ENCODE measurements at regions not wholly inside any gene's neighbourhood (a gene's known extent, or its start where the extent isn't known, plus 50 kb on each side); places are given as distances from the start of the nearest gene placed in this dataset.

DNA sequence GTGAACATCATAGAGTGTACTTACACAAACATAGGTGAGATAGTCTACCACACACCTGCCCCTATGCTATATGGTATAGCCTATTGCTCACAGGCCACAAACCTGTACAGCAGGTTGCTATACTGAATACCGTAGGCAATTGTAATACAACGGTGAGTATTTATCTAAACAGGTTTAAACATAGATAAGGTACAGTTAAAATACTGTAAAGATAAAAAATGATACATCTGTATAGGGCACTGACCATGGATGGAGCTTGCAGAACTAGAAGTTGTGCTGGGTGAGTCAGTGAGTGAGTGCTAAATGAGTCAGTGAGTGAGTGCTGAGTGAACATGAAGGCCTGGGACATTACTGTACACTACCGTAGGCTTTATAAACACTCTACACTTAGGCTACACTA, 267.0 kb upstream of the HS6ST1 start:
- H3K27ac ChIP-seq: no peak overlapping the region
- DNase-seq (ENCODE audit: low spot score in 2 of 2): no peak
- no peaks in the 10 kb centered on the region for H3K4me1 ChIP-seq
- H3K36me3 ChIP-seq: no peaks in the 10 kb centered on the region
- WGBS, 2 donors: 97 to 99% methylated on average over 3 of the region's 3 CpGs
- TF ChIP-seq EP300 (IDR thresholded peaks at IDR 0.05) (no peak), CTCF (IDR thresholded peaks at IDR 0.05) (no peak), POLR2A (IDR thresholded peaks at IDR 0.05) (no peak)
- H3K4me3 ChIP-seq: no peak overlapping the region
- peaks cover 0 to 5% (median 2%) of the 10 kb centered on the region in 4 donors for H3K9me3 ChIP-seq
- H3K27me3 ChIP-seq: no peaks in the 10 kb centered on the region

- TF ChIP-seq CTCF (IDR thresholded peaks at IDR 0.05): no peak
- TF ChIP-seq POLR2A (IDR thresholded peaks at IDR 0.05): no peak
- TF ChIP-seq EP300 (IDR thresholded peaks at IDR 0.05): no peak
- H3K36me3 ChIP-seq: no peaks in the 10 kb centered on the region
- peaks cover 0 to 5% (median 2%) of the 10 kb centered on the region in 4 donors for H3K9me3 ChIP-seq
- peaks cover 0 to 24% (median 0%) of the 10 kb centered on the region in 4 donors for H3K4me1 ChIP-seq
- no peak overlapping the region for H3K27ac ChIP-seq
- WGBS, 2 donors: 92 to 98% methylated on average over 6 of the region's 6 CpGs
- no peak for DNase-seq (ENCODE audit: low spot score in 2 of 2)
- no peaks in the 10 kb centered on the region for H3K27me3 ChIP-seq
- no peak overlapping the region for H3K4me3 ChIP-seq
Measured at GRCh38 chr2:128589681-128590080, 271.0 kb upstream of the HS6ST1 start.

- Histone ChIP-seq H3K27me3 (no peaks in the 10 kb centered on the region), H3K27ac (no peak overlapping the region), H3K4me1 (peaks cover 0 to 26% (median 0%) of the 10 kb centered on the region in 4 donors), H3K36me3 (no peaks in the 10 kb centered on the region), H3K4me3 (no peak overlapping the region), H3K9me3 (peaks cover 0 to under 1% (median under 1%) of the 10 kb centered on the region in 4 donors)
- TF ChIP-seq EP300 (IDR thresholded peaks at IDR 0.05) (no peak), CTCF (IDR thresholded peaks at IDR 0.05) (no peak), POLR2A (IDR thresholded peaks at IDR 0.05) (no peak)
- 84 to 90% methylated on average over 12 of the region's 12 CpGs for WGBS, 2 donors
- no peak for DNase-seq (ENCODE audit: low spot score in 2 of 2)
Measured at GRCh38 chr2:128590309-128591021, 271.8 kb upstream of the HS6ST1 start.

DNA sequence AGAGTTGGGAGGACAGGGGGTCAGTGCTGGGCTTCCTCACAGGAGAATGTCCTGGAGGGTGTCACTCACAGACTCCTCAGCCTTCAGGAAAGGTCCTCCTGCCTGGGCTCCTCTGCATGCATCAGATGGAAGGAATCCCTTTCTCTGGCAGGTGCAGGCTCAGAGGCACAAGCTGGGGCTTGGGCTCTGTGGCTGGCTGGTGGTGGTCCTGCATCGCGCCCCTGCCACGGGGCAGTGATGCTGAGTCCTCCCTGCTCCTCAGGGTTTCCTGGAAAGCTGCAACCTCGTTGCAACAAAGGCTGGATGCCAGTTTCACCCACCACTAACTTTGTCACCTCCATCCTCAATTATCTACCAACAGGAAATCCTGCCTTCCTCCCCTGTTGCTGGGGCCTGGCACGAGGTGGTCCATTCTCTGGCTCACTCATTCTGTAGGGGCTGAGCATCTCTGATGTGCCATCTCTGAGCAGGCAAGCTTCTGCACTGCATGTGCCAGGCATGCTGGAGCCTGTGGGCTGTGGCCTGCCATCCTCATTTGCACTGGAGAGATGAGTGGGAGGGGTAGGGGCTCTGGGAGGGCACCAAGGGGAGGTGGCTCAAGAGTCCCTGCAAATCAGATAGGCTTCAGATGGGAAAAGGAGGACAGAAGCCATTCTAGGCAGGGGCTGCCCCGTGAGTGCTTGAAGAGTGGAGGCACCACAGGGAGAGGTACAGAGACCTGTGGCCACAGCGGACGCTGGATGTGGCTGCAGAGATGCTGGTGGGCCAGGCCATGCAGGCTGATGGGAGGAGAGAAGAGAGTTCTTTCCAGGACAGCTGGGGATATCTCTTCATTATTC, 272.6 kb upstream of the HS6ST1 start:
- WGBS, 2 donors: 68 to 75% methylated on average over 7 to 8 of the region's 8 CpGs
- TF ChIP-seq CTCF (IDR thresholded peaks at IDR 0.05) (no peak), POLR2A (IDR thresholded peaks at IDR 0.05) (no peak), EP300 (IDR thresholded peaks at IDR 0.05) (no peak)
- no peak for DNase-seq (ENCODE audit: low spot score in 2 of 2)
- Histone ChIP-seq H3K36me3 (no peaks in the 10 kb centered on the region), H3K4me3 (no peak overlapping the region), H3K9me3 (no peaks in the 10 kb centered on the region), H3K27ac (no peak overlapping the region), H3K4me1 (peaks cover 0 to 30% (median 0%) of the 10 kb centered on the region in 4 donors), H3K27me3 (no peaks in the 10 kb centered on the region)
